T-helper 17 cell (primary cell): ENCODE measurements at regions not wholly inside any gene's neighbourhood (a gene's known extent, or its start where the extent isn't known, plus 50 kb on each side); places are given as distances from the start of the nearest gene placed in this dataset.

Source experiments
- ATAC-seq: fragments of 150-1000 bp; cut with Tn5 transposase; 2 replicates; pipeline ENCODE4 v1.10.0; 2021; ENCODE audit warnings: mild to moderate bottlenecking, moderate library complexity
- DNase-seq, 3 donors: peaks; one replicate each; pipeline versions ENCODE4 v3.0.0 to v3.0.0-alpha.2; 2020 to 2021
- H3K9me3 ChIP-seq: one replicate; pipeline ENCODE4 v1.7.0; 2013; ENCODE audit warnings: low read length, mild to moderate bottlenecking; ENCODE audit not compliant: control insufficient read depth, poor library complexity, severe bottlenecking
- H3K27ac Mint-ChIP-seq: one replicate; pipeline ENCODE4 v1.8.0; 2022; ENCODE audit warnings: mild to moderate bottlenecking, moderate library complexity, mixed read lengths
- H3K27me3 Mint-ChIP-seq: one replicate; pipeline ENCODE4 v1.8.0; 2022; ENCODE audit warnings: mixed read lengths
- H3K36me3 Mint-ChIP-seq: one replicate; pipeline ENCODE4 v1.8.0; 2022; ENCODE audit warnings: low read depth, mixed read lengths
- H3K4me1 Mint-ChIP-seq: one replicate; pipeline ENCODE4 v1.8.0; 2022; ENCODE audit warnings: mild to moderate bottlenecking, mixed read lengths
- H3K4me3 Mint-ChIP-seq: one replicate; pipeline ENCODE4 v1.8.0; 2022; ENCODE audit warnings: mild to moderate bottlenecking, moderate library complexity, mixed read lengths

GRCh38 chr14:104448721-104449120, 130.8 kb upstream of the C14orf180 start:
- no peak for DNase-seq
- peaks cover 21% of the 10 kb centered on the region for H3K27me3 Mint-ChIP-seq
- ATAC-seq = no peak
- peaks cover 5% of the 10 kb centered on the region for H3K9me3 ChIP-seq
- H3K4me3 Mint-ChIP-seq = no peak overlapping the region
- no peaks in the 10 kb centered on the region for H3K36me3 Mint-ChIP-seq
- H3K4me1 Mint-ChIP-seq = peaks cover 2% of the 10 kb centered on the region
- H3K27ac Mint-ChIP-seq = no peak overlapping the region

- DNase-seq = no peak
- no peak overlapping the region for H3K4me3 Mint-ChIP-seq
- peaks cover 2% of the 10 kb centered on the region for H3K4me1 Mint-ChIP-seq
- H3K9me3 ChIP-seq = peaks cover 5% of the 10 kb centered on the region
- ATAC-seq = no peak
- H3K27ac Mint-ChIP-seq = no peak overlapping the region
- peaks cover 28% of the 10 kb centered on the region for H3K27me3 Mint-ChIP-seq
- no peaks in the 10 kb centered on the region for H3K36me3 Mint-ChIP-seq
Observed at GRCh38 chr14:104450811-104451401, 128.7 kb upstream of the C14orf180 start.

DNA sequence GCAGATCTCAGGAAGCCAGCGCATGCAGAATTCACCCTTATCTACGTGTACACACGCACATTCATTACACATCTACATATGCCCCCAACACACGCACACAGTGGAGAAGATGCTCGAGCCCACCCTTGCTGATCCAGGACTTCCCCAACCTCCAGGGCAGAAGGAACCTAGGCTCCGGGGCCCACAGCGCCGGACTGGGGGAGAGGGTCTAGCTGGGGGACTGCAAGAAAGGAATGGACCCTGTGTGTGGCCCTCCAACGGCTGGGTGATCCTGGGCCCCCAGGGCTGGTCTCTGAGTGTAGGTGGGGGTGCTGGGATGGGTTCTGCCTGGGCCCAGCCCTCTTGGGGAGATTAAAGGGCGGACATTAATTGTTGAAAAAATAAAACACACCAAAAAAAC, 128.1 kb upstream of the C14orf180 start:
- H3K9me3 ChIP-seq = peaks cover 5% of the 10 kb centered on the region
- ATAC-seq = no peak
- Mint-ChIP-seq H3K4me1 (peaks cover 2% of the 10 kb centered on the region), H3K4me3 (no peak overlapping the region), H3K27ac (no peak overlapping the region), H3K36me3 (no peaks in the 10 kb centered on the region), H3K27me3 (peaks cover 34% of the 10 kb centered on the region)
- DNase-seq = no peak

DNA sequence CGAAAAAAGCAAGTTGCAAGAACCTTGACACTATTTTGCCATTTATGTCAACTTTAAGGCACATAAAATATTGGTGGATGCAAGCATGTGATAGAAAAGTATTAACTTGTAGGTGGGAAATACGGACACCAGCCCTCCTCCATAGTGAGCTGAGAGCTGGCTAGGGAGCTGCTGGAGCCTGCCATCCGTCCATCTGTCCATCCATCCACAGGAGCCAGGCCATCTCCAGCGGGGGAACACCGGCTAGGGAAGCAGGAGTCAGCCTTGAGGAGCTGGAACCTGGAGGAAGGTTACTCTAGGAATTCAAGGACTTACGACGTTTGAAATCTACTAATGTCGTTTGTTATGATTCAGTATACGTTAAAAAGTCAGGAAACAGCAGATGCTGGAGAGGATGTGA, 120.7 kb upstream of the C14orf180 start:
- H3K36me3 Mint-ChIP-seq = peaks cover 7% of the 10 kb centered on the region
- no peak overlapping the region for H3K27ac Mint-ChIP-seq
- H3K4me1 Mint-ChIP-seq = peaks cover 20% of the 10 kb centered on the region
- H3K4me3 Mint-ChIP-seq = no peak overlapping the region
- no peak for ATAC-seq
- DNase-seq = no peak
- H3K27me3 Mint-ChIP-seq = peaks cover 72% of the 10 kb centered on the region
- no peaks in the 10 kb centered on the region for H3K9me3 ChIP-seq

- no peak for ATAC-seq
- H3K27ac Mint-ChIP-seq = no peak overlapping the region
- peaks cover 83% of the 10 kb centered on the region for H3K27me3 Mint-ChIP-seq
- peaks cover 20% of the 10 kb centered on the region for H3K4me1 Mint-ChIP-seq
- peaks cover 7% of the 10 kb centered on the region for H3K36me3 Mint-ChIP-seq
- no peak for DNase-seq
- peak overlapping the region; percentile 75 for H3K4me3 Mint-ChIP-seq
- H3K9me3 ChIP-seq = no peaks in the 10 kb centered on the region
Observed at GRCh38 chr14:104460791-104461651, 118.5 kb upstream of the C14orf180 start.

DNA sequence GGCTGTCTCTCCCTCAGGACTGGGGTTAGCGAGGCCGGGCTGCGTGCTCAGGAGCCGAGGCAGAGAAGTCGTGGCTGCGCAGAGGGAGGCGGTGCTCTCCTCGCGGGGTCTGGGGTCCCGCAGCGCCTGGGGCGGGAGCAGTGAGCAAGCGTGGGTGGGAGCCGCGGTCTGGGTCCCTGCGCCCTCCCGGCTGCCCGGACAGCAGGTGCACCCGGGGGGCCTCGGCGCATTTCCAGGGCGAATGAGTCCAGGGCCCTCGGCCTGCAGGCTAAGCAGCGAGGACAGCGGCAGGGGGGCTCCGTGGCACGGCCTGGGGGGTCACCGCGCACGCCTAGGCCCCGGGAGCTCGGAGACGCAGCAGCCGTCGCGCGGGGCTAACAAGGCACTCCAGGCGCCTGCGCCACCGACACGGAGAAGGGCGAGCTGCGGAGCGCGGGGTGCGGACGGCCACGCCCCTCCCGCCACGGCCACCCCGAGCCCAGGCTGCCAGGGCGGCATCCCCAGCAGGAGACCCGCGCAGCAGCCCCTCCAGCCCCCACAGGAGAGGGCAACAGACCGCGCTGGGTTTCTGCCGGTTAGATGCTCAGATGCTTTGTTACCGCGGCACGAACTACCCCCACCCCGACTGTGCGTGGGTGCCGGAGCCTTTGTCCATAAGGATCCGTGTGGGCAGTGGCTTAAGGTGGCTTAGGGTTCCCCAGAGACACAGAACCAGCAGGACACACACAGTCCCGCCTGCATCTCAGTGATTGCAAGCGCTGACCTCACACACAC, 117.7 kb upstream of the C14orf180 start:
- Mint-ChIP-seq H3K36me3 (peaks cover 7% of the 10 kb centered on the region), H3K4me1 (peaks cover 20% of the 10 kb centered on the region), H3K27me3 (peaks cover 78% of the 10 kb centered on the region), H3K27ac (no peak overlapping the region), H3K4me3 (no peak overlapping the region)
- no peaks in the 10 kb centered on the region for H3K9me3 ChIP-seq
- ATAC-seq = no peak
- DNase-seq = no peak

DNA sequence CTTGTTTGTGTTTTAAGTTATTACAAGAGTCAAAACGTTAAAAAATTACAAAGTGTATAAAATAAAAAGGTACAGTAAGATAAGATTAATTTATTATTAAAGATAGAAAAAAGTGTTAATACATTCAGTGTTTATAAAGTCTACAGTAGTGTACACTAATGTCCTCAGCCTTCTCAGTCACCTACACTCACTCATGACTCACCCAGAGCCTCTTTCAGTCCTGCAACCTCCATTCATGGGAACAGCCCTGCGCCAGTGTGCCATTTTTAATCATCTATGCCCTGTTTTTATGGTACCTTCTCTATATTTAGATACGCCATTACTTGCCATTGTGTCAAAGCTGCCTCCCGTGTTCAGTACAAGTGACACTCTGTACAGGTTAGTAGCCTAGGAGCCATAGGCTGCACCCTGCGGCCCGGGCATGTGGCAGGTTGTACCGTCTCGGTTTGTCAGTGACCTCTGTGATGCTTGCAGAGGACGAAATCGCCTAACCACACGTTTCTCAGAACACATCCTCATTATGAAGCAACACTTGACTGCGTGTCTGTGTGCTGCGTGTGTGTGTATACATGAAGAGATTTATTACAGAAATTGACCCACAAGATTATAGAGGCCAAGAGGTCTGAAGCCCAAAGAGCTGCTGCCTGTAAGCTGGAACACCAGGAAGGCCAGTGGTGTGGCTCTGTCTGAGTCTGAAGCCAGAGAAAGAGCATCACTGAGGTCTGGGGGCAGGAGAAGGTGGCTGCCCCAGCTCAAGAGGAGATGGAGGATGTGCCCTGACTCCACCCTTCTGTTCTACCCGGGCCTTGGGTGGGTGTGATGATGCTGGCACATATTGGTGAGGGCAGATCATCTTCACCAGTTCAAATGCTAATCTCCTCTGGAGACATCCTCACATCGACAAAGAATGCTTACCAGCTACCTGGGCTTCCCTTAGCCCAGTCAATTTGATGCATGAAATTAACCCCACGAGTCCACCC, 116.6 kb upstream of the C14orf180 start:
- Mint-ChIP-seq H3K4me3 (no peak overlapping the region), H3K27me3 (peaks cover 72% of the 10 kb centered on the region), H3K27ac (no peak overlapping the region), H3K36me3 (peaks cover 7% of the 10 kb centered on the region), H3K4me1 (peaks cover 20% of the 10 kb centered on the region)
- ATAC-seq = no peak
- DNase-seq = no peak
- H3K9me3 ChIP-seq = no peaks in the 10 kb centered on the region

- Mint-ChIP-seq H3K27me3 (peaks cover 68% of the 10 kb centered on the region), H3K36me3 (peaks cover 8% of the 10 kb centered on the region), H3K27ac (no peak overlapping the region), H3K4me3 (no peak overlapping the region), H3K4me1 (peaks cover 18% of the 10 kb centered on the region)
- no peaks in the 10 kb centered on the region for H3K9me3 ChIP-seq
- DNase-seq (no peak), ATAC-seq (no peak)
Observed at GRCh38 chr14:104464907-104465306, 114.7 kb upstream of the C14orf180 start.

- peaks cover 8% of the 10 kb centered on the region for H3K36me3 Mint-ChIP-seq
- H3K9me3 ChIP-seq = no peaks in the 10 kb centered on the region
- ATAC-seq (no peak), DNase-seq (no peak)
- no peak overlapping the region for H3K27ac Mint-ChIP-seq
- H3K4me3 Mint-ChIP-seq = no peak overlapping the region
- H3K4me1 Mint-ChIP-seq = peaks cover 10% of the 10 kb centered on the region
- H3K27me3 Mint-ChIP-seq = peaks cover 61% of the 10 kb centered on the region
Observed at GRCh38 chr14:104465482-104466390, 113.8 kb upstream of the C14orf180 start.

- H3K36me3 Mint-ChIP-seq = peaks cover 9% of the 10 kb centered on the region
- ATAC-seq = no peak
Observed at GRCh38 chr14:104467236-104467635, 112.3 kb upstream of the C14orf180 start.

GRCh38 chr14:104467641-104468040, 111.9 kb upstream of the C14orf180 start:
- Mint-ChIP-seq H3K36me3 (peaks cover 8% of the 10 kb centered on the region), H3K27me3 (peaks cover 55% of the 10 kb centered on the region), H3K4me3 (no peak overlapping the region), H3K4me1 (peaks cover 5% of the 10 kb centered on the region), H3K27ac (no peak overlapping the region)
- DNase-seq (no peak), ATAC-seq (no peak)
- H3K9me3 ChIP-seq = no peaks in the 10 kb centered on the region

More at GRCh38 chr14:104467236-104467635, 112.3 kb upstream of the C14orf180 start:
- Mint-ChIP-seq H3K27ac (no peak overlapping the region), H3K27me3 (peaks cover 56% of the 10 kb centered on the region), H3K4me1 (peaks cover 5% of the 10 kb centered on the region), H3K4me3 (no peak overlapping the region)
- DNase-seq = no peak
- H3K9me3 ChIP-seq = no peaks in the 10 kb centered on the region

DNA sequence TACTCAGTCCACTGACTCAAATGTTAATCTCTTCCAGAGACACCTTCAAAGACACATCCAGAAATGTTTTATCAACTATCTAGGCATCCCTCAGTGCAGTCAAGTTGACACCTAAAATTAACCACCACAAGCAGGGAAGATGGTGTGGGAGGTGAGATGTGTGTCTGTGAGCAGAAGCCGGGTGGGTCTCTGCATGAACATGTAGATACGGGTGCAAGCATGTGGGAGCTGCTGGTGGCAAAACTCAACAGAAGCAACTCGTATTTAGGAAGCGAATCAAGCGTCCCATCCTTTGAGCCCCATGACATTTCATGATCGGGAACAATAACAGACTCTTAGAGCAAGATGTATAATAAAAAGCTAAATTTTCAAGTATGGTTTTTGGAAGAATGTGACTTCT, 110.0 kb upstream of the C14orf180 start:
- peaks cover 45% of the 10 kb centered on the region for H3K27me3 Mint-ChIP-seq
- H3K27ac Mint-ChIP-seq = no peak overlapping the region
- DNase-seq (no peak), ATAC-seq (no peak)
- no peak overlapping the region for H3K4me3 Mint-ChIP-seq
- H3K9me3 ChIP-seq = no peaks in the 10 kb centered on the region
- H3K4me1 Mint-ChIP-seq = no peaks in the 10 kb centered on the region
- H3K36me3 Mint-ChIP-seq = peaks cover 5% of the 10 kb centered on the region
